ENCODE measurements at regions not wholly inside any gene's neighbourhood (a gene's known extent, or its start where the extent isn't known, plus 50 kb on each side); places are given as distances from the start of the nearest gene placed in this dataset.

DNA sequence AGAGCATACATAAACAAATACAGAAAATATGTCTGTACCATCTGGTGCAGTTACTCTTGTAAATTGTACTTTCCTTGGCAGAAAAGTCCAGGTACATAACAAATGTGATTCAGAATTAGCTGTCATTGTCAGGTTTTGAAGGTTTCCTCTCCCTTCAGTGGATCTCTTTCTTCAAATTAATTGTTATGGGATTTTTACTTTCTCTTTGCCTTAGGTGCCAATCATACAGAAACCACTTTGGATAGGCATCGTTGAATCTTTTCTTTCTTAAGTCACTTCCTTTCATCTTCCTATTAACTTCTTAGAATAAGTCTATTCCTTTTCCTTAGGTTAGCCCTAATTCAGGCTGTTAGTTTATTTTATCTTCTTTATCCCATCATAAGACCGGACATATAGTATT is 1992.1 kb upstream of the IGFBP7 start:
- DNase-seq (ENCODE audit: low spot score): no peak
- Mint-ChIP-seq H3K9me3 (peaks cover 28% of the 10 kb centered on the region), H3K27ac (no peak overlapping the region), H3K4me1 (ENCODE audit: low read depth) (no peaks in the 10 kb centered on the region), H3K27me3 (ENCODE audit: low read depth) (no peaks in the 10 kb centered on the region), H3K36me3 (ENCODE audit: low read depth) (no peaks in the 10 kb centered on the region), H3K4me3 (ENCODE audit: low read depth) (no peak overlapping the region)
- intact Hi-C loops (cut with micrococcal nuclease): no loop called here

DNA sequence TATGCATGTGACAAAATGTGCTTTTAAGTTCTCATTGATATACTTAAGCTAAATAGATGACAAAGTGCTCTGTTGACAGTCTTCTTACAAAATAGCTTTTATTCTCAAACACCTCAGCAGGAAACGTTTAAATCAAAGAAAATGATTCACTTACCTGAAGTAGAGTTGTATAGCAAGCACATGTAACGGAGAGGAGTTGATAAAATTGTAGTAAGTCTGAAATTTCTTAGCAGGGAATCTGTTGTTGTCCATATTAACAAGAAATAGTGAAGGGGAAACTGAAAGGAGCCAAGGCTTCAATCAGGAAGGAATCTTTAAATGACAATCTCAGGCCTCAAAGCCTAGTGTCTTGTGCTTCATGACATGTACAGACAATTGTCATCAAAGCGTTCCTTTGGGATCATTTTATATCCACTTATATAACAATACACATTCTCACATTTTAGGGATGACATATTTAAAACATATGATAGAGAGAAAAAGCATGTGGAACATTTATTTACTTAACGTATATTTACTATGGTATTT is 2010.2 kb upstream of the IGFBP7 start:
- Mint-ChIP-seq H3K27me3 (ENCODE audit: low read depth) (no peaks in the 10 kb centered on the region), H3K36me3 (ENCODE audit: low read depth) (no peaks in the 10 kb centered on the region), H3K27ac (no peak overlapping the region), H3K4me1 (ENCODE audit: low read depth) (no peaks in the 10 kb centered on the region), H3K4me3 (ENCODE audit: low read depth) (no peak overlapping the region), H3K9me3 (peaks cover 9% of the 10 kb centered on the region)
- no peak for DNase-seq (ENCODE audit: low spot score)
- intact Hi-C loops (cut with micrococcal nuclease): no loop called here

DNA sequence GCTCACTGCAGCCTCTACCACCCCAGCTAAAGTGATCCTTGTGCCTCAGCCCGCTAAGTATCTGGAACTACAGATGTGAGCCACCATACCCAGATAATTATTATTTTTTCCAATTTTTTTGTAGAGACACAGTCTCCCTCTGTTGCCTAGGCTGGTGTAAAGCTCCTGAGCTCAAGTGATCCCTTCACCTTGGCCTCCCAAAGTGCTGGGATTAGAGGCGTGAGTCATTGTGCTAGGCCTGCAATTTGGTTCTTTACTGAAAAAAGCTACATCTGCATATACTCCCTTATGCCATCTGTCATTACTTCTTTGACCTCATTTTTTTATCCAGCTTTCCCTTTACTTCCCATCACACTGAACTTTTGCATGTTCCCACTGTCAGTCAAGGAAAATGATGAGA is 2012.4 kb upstream of the IGFBP7 start:
- Mint-ChIP-seq H3K36me3 (ENCODE audit: low read depth) (no peaks in the 10 kb centered on the region), H3K9me3 (peaks cover 18% of the 10 kb centered on the region), H3K27ac (no peak overlapping the region), H3K4me3 (ENCODE audit: low read depth) (no peak overlapping the region), H3K4me1 (ENCODE audit: low read depth) (no peaks in the 10 kb centered on the region), H3K27me3 (ENCODE audit: low read depth) (no peaks in the 10 kb centered on the region)
- intact Hi-C loops (cut with micrococcal nuclease): no loop called here
- DNase-seq (ENCODE audit: low spot score): no peak

DNA sequence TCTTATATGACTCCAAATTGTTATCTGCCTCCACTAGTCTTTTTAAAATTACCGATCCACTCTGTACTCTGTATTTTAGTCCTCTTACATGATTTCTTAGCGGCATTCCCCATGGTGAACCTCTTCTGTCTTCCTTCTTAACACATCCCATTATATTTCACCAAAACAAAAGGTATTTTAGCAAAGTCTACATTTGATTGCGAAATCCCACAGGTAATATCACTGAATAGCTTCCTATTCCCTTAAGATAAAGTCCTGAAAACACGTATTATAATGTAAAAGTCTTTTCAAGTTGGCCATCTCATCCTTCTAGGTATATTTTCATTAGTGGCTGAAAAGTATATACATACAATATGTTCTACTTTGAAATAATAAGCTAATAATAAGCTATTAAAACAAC is 2016.0 kb upstream of the IGFBP7 start:
- Mint-ChIP-seq H3K4me3 (ENCODE audit: low read depth) (no peak overlapping the region), H3K36me3 (ENCODE audit: low read depth) (no peaks in the 10 kb centered on the region), H3K9me3 (peaks cover 19% of the 10 kb centered on the region), H3K4me1 (ENCODE audit: low read depth) (no peaks in the 10 kb centered on the region), H3K27me3 (ENCODE audit: low read depth) (no peaks in the 10 kb centered on the region), H3K27ac (no peak overlapping the region)
- intact Hi-C loops (cut with micrococcal nuclease): no loop called here
- DNase-seq (ENCODE audit: low spot score): no peak

DNA sequence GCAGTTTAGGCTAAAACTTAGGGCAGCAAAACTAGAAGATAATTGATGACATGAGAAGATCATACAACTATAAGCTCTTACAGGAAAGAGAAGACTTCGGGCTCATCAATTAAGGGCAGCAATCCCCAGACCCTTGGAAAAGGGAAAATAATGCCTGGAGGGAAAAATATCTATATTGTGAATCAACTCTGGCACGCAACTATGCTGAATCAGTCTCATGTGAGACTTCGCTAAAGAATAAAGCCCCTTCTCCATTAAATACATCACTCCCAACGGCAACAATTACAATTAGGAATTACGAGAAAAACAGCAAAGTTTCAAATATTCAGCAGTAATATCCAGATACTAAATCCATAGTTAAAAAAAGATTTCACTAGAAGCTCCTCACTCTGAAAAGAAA is 2016.8 kb upstream of the IGFBP7 start:
- Mint-ChIP-seq H3K27ac (no peak overlapping the region), H3K27me3 (ENCODE audit: low read depth) (no peaks in the 10 kb centered on the region), H3K9me3 (peaks cover 21% of the 10 kb centered on the region), H3K36me3 (ENCODE audit: low read depth) (no peaks in the 10 kb centered on the region), H3K4me1 (ENCODE audit: low read depth) (no peaks in the 10 kb centered on the region), H3K4me3 (ENCODE audit: low read depth) (no peak overlapping the region)
- DNase-seq (ENCODE audit: low spot score): no peak
- intact Hi-C loops (cut with micrococcal nuclease): no loop called here

DNA sequence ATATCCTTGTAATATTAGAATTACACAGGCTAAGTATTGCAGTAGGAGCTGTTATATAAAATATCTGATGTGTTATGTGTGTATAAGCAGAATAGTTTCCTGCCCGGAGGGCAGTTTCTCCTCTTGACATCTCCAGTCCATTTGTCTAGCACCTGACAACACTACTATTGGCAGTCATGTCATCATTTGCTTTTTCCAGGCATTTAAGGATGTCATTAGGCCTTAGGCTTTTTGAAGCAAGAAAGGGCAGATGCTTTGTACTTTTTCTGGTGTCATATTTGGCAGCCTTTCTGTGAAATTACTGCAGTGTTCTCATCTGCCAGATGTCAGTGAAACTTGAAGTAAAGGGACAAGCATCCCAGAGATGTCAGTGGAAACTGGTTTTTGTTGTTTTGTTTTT is 2017.6 kb upstream of the IGFBP7 start:
- intact Hi-C loops (cut with micrococcal nuclease): no loop called here
- no peak overlapping the region for H3K27ac Mint-ChIP-seq
- H3K4me1 Mint-ChIP-seq (ENCODE audit: low read depth): no peaks in the 10 kb centered on the region
- no peak overlapping the region for H3K4me3 Mint-ChIP-seq (ENCODE audit: low read depth)
- peaks cover 21% of the 10 kb centered on the region for H3K9me3 Mint-ChIP-seq
- H3K27me3 Mint-ChIP-seq (ENCODE audit: low read depth): no peaks in the 10 kb centered on the region
- no peak for DNase-seq (ENCODE audit: low spot score)
- H3K36me3 Mint-ChIP-seq (ENCODE audit: low read depth): no peaks in the 10 kb centered on the region

DNA sequence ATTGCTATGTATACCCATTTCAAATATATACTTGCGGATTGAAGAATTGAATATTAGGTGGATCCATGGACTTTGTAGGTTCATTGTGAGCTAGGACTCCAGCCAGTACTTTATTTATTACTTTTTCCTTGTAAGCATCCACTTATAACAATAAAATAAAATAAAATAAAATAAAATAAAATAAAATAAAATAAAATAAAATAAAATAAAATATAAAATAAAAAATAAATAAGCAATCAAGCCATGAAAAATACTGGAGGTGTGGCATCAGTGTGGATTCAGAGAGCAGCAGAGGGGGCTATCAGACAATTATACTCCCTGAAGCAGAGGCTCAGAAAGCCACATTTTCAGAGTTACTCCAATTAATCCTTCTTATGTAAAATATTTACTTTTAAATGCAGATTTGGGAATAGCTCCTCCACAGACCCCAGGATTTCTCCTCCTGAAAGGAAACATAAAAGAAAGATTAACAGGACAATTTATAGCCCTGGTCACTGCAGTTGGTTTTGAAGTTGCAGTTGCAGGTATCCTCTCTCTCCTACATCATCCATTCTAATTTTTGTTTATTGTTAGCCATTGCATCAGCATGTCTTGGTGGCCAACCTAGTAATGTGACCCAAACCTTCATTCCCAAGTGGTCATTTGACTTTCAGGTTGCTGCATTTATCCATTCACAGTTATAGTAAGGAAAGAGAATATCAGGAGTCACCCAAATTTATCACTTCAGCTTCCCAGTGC is 2025.2 kb upstream of the IGFBP7 start:
- H3K36me3 Mint-ChIP-seq (ENCODE audit: low read depth): no peaks in the 10 kb centered on the region
- no peak overlapping the region for H3K4me3 Mint-ChIP-seq (ENCODE audit: low read depth)

DNA sequence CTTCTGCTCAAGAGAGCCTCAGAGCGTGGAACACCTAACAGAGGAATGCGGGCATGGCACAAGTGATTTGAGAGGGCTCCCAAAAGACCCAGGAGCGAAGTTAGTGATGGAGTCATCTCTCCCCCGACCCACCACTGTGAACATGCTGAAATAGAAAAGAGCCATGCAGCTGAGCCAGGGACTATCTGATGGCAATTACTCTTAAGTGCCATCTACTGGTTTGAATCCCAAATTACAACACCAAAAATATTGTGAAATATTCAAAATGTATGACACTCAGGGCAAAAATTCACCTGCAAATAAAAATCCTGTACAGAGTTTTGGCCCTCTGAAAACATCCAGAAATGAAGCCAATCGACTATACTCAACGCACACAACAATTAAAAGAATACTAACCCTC is 2038.9 kb upstream of the ADGRL3 start:
- Mint-ChIP-seq H3K4me3 (ENCODE audit: low read depth) (no peak overlapping the region), H3K9me3 (peaks cover 37% of the 10 kb centered on the region), H3K27ac (no peak overlapping the region), H3K36me3 (ENCODE audit: low read depth) (no peaks in the 10 kb centered on the region), H3K4me1 (ENCODE audit: low read depth) (no peaks in the 10 kb centered on the region), H3K27me3 (ENCODE audit: low read depth) (no peaks in the 10 kb centered on the region)
- no peak for DNase-seq (ENCODE audit: low spot score)
- intact Hi-C loops (cut with micrococcal nuclease): no loop called here

More for the DNA sequence above, 2025.2 kb upstream of the IGFBP7 start:
- Mint-ChIP-seq H3K27me3 (ENCODE audit: low read depth) (no peaks in the 10 kb centered on the region), H3K27ac (no peak overlapping the region), H3K9me3 (peaks cover 25% of the 10 kb centered on the region), H3K4me1 (ENCODE audit: low read depth) (no peaks in the 10 kb centered on the region)
- no peak for DNase-seq (ENCODE audit: low spot score)
- intact Hi-C loops (cut with micrococcal nuclease): no loop called here

DNA sequence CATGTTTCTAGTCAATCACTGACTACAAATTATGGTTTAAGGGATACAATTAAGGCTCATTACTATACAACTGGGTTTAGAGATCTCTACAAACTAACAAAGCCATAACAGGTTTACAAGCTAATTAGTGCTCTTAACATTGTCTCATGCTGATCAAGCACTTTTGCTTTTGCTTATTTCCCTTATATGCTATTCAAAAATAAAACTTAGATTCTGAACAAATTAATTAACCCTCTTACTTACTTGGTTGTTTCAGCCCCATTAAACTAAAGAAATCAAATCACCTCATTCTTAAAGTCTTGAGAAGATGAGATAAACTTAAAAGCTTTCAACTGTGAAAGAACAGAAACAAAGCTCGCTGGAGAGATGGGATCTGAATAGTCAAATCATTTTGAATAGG is 2024.5 kb upstream of the ADGRL3 start:
- H3K4me1 Mint-ChIP-seq (ENCODE audit: low read depth): no peaks in the 10 kb centered on the region
- intact Hi-C loops (cut with micrococcal nuclease): no loop called here
- no peak for DNase-seq (ENCODE audit: low spot score)
- no peaks in the 10 kb centered on the region for H3K27me3 Mint-ChIP-seq (ENCODE audit: low read depth)
- no peaks in the 10 kb centered on the region for H3K36me3 Mint-ChIP-seq (ENCODE audit: low read depth)
- H3K9me3 Mint-ChIP-seq: peaks cover 22% of the 10 kb centered on the region
- H3K4me3 Mint-ChIP-seq (ENCODE audit: low read depth): no peak overlapping the region
- no peak overlapping the region for H3K27ac Mint-ChIP-seq

DNA sequence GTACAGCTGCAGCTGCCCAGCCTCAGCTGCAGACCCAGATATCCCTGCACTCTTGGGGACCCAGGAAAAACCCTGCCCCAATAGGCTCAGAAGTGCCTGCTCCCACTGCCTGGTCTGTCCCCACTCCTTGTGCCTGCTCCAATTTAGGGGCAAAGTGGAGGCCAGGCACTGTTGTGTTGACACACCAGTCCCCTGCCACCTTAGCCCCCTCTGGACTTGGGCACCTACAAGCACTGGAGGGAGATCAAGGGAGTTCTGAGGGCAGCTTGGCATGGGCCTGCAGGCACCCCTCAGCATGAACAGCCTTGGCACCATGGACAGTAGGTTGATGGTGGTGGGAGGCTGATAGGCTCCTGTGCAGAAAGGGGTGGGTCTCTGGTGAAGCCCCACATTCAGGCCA is 2020.8 kb upstream of the ADGRL3 start:
- no peak overlapping the region for H3K27ac Mint-ChIP-seq

DNA sequence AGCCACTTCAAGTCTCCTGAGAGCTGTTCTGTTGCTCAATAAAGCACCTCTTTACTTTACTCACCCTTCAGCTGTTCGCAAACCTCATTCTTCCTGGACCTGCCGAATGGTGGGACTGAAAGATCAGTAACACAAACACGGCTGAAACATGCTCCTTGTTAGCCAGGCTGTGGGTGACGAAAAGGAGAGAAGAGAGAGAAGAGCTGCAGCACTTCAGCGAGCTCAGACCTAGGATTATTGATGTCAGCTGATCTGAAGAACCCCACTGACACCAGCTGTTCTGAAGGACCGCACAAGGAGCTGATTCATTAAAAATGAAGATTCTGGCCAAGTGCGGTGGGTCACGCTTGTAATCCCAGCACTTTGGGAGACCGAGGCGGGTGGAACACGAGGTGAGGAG is 2020.0 kb upstream of the ADGRL3 start:
- intact Hi-C loops (cut with micrococcal nuclease): no loop called here
- H3K9me3 Mint-ChIP-seq: peaks cover 21% of the 10 kb centered on the region
- DNase-seq (ENCODE audit: low spot score): no peak
- no peaks in the 10 kb centered on the region for H3K4me1 Mint-ChIP-seq (ENCODE audit: low read depth)
- no peak overlapping the region for H3K27ac Mint-ChIP-seq
- H3K4me3 Mint-ChIP-seq (ENCODE audit: low read depth): no peak overlapping the region
- no peaks in the 10 kb centered on the region for H3K36me3 Mint-ChIP-seq (ENCODE audit: low read depth)
- H3K27me3 Mint-ChIP-seq (ENCODE audit: low read depth): no peaks in the 10 kb centered on the region

More for the DNA sequence above, 2020.8 kb upstream of the ADGRL3 start:
- peaks cover 21% of the 10 kb centered on the region for H3K9me3 Mint-ChIP-seq
- H3K27me3 Mint-ChIP-seq (ENCODE audit: low read depth): no peaks in the 10 kb centered on the region
- no peak overlapping the region for H3K4me3 Mint-ChIP-seq (ENCODE audit: low read depth)
- H3K4me1 Mint-ChIP-seq (ENCODE audit: low read depth): no peaks in the 10 kb centered on the region
- intact Hi-C loops (cut with micrococcal nuclease): no loop called here
- H3K36me3 Mint-ChIP-seq (ENCODE audit: low read depth): no peaks in the 10 kb centered on the region
- no peak for DNase-seq (ENCODE audit: low spot score)

DNA sequence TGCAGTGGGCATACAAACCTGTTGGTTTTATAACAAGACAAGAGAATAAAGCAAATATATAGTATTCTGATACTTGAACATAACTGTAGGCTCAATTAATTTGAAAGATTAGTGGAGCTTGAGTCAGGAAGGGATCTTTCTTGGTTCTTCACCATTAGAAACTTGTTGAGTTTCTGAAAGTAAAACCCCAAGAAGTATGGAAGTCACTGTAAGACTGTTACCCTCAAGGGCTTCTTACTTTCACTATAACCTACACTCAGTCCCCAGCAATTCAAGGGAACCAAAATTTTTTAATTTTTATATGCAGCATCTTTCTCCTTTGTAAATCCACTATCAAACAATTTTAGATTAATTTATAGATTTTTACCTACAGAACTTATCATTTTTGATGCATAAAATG is 2019.2 kb upstream of the ADGRL3 start:
- Mint-ChIP-seq H3K4me1 (ENCODE audit: low read depth) (no peaks in the 10 kb centered on the region), H3K4me3 (ENCODE audit: low read depth) (no peak overlapping the region), H3K36me3 (ENCODE audit: low read depth) (no peaks in the 10 kb centered on the region)

DNA sequence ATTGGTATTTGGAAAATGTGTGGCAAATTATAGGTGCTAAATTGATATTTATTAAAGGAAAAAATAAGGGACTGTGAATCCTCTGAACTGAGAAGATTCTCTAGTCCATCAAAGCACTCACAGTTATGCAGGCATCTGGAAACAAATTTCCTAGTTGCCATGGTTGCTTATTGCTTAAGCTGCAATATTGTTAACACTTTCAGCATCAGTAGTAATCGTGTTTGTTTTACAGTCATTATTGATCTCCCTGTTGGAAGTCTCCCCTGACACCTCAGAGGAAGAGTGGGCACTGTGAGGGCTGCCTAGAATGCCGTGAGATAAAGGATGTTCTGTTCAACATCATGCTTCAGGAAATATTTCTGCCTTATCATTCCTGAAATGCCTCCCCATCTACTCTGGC is 2004.3 kb upstream of the ADGRL3 start:
- intact Hi-C loops (cut with micrococcal nuclease): no loop called here
- Mint-ChIP-seq H3K9me3 (peaks cover 41% of the 10 kb centered on the region), H3K36me3 (ENCODE audit: low read depth) (no peaks in the 10 kb centered on the region), H3K27ac (no peak overlapping the region), H3K4me3 (ENCODE audit: low read depth) (no peak overlapping the region), H3K4me1 (ENCODE audit: low read depth) (no peaks in the 10 kb centered on the region), H3K27me3 (ENCODE audit: low read depth) (no peaks in the 10 kb centered on the region)
- no peak for DNase-seq (ENCODE audit: low spot score)

More for the DNA sequence above, 2019.2 kb upstream of the ADGRL3 start:
- peaks cover 20% of the 10 kb centered on the region for H3K9me3 Mint-ChIP-seq
- H3K27me3 Mint-ChIP-seq (ENCODE audit: low read depth): no peaks in the 10 kb centered on the region
- no peak for DNase-seq (ENCODE audit: low spot score)
- intact Hi-C loops (cut with micrococcal nuclease): no loop called here
- no peak overlapping the region for H3K27ac Mint-ChIP-seq

DNA sequence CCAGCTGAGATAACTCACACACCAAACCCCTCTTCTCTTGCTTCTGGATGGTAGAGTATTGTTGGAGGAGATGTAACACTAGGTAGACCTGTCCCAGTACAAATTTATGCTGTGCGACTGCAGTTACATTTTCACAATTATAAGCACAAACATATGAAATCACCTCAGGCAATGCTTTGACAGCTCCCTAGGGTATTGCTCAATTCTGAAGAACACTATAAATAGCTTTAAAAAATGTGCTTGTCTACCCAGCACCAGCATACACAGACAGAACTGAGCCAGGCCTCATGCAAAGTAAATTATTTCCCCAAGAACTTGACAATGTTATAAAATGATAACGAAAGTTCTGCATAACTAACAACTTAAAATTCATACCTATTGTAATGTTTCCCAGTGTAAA is 1999.1 kb upstream of the ADGRL3 start:
- no peak overlapping the region for H3K4me3 Mint-ChIP-seq (ENCODE audit: low read depth)
- peaks cover 48% of the 10 kb centered on the region for H3K9me3 Mint-ChIP-seq
- intact Hi-C loops (cut with micrococcal nuclease): no loop called here
- no peaks in the 10 kb centered on the region for H3K27me3 Mint-ChIP-seq (ENCODE audit: low read depth)
- DNase-seq (ENCODE audit: low spot score): no peak
- H3K36me3 Mint-ChIP-seq (ENCODE audit: low read depth): no peaks in the 10 kb centered on the region
- H3K27ac Mint-ChIP-seq: no peak overlapping the region
- H3K4me1 Mint-ChIP-seq (ENCODE audit: low read depth): no peaks in the 10 kb centered on the region

Data from activated T-helper 2 cell treated with anti-CD3 and anti-CD28 coated beads, Interferon-gamma antibody, Interleukin-2, Interleukin-4, amounts not matched to agents 10 μg/mL and 5 μg/mL and 100 μg/mL, durations not matched to agents 14 hours and 24 hours and 36 hours (primary cell).